GM21529 (cell line): ENCODE measurements at regions not wholly inside any gene's neighbourhood (a gene's known extent, or its start where the extent isn't known, plus 50 kb on each side); places are given as distances from the start of the nearest gene placed in this dataset.
"Not testable (repeated sequence)": the region's sequence is repeated elsewhere in the genome, so short reads cannot be mapped to it uniquely, and the experiment has no call there.

ENCODE experiments used
- ATAC-seq: cut with Tn5 transposase; IDR thresholded peaks from one replicate; pipeline ENCODE4 v1.9.1; 2021; ENCODE audit not compliant: unreplicated experiment

GRCh38 chr3:20742903-20743552 lies 557.0 kb upstream of the SGO1 start:
- ATAC-seq, result no peak

- no peak for ATAC-seq
Observed at GRCh38 chr3:20741381-20741780, 555.4 kb upstream of the SGO1 start.

GRCh38 chr3:20739814-20740213 lies 553.8 kb upstream of the SGO1 start:
- ATAC-seq, result no peak

GRCh38 chr3:20736287-20736852 lies 550.4 kb upstream of the SGO1 start:
- no peak for ATAC-seq

- ATAC-seq, result no peak
Observed at GRCh38 chr3:20729185-20729584, 543.2 kb upstream of the SGO1 start.

DNA sequence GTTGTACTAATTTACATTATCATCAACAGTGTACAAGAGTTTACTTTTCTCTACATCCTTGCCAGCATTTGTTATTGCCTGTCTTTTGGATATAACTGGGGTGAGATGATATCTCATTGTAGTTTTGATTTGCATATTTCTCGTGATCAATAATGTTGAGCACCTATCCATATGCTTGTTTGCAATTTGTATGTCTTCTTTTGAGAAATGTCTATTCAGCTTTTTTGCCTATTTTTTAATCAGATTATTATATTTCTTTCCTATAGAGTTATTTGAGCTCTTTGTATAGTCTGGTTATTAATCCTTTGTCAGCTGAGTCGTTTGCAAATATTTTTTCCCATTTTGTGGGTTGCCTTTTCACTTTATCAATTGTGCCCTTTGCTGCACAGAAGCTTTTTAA lies 540.8 kb upstream of the SGO1 start:
- ATAC-seq, result no peak

GRCh38 chr3:20724241-20724640 lies 538.2 kb upstream of the SGO1 start:
- ATAC-seq, result no peak

DNA sequence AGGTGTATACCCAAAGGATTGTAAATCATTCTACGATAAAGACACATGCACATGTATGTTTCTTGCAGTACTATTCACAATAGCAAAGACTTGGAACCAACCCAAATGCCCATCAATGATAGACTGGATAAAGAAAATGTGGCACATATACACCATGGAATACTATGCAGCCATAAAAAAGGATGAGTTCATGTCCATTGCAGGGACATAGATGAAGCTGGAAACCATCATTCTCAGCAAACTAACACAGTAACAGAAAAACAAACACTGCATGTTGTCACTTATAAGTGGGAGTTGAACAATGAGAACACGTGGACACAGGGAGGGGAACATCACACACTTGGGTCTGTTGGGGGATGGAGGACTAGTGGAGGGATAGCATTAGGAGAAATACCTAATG lies 530.4 kb upstream of the SGO1 start:
- ATAC-seq, result not testable (repeated sequence)

- no peak for ATAC-seq
Observed at GRCh38 chr3:20701641-20702040, 515.6 kb upstream of the SGO1 start.

DNA sequence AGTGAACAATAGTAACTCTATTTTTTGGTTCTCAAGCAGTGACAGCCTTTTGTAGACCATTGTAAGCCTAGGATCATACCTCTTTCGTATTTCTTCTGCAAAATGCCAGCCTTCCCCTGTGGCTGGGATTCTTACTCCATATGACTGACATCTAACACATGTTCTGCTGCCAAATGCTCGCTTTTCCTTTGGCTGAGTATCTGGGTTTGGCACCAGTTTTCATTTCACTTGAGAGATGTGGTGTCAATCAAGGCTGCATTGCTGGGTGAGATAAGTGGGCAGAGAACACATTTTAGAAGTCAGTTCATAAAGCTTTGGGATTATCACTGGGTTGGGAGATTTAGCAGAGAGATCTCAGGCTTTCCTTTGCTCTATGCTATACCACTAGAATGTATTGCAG lies 514.7 kb upstream of the SGO1 start:
- ATAC-seq, result no peak

GRCh38 chr3:20698896-20699295 lies 512.9 kb upstream of the SGO1 start:
- no peak for ATAC-seq

GRCh38 chr3:20696388-20697150 lies 510.6 kb upstream of the SGO1 start:
- no peak for ATAC-seq

- no peak for ATAC-seq
Observed at GRCh38 chr3:20692675-20693074, 506.7 kb upstream of the SGO1 start.

GRCh38 chr3:20683910-20684309 lies 497.9 kb upstream of the SGO1 start:
- ATAC-seq, result no peak

GRCh38 chr3:20682573-20682972 lies 496.6 kb upstream of the SGO1 start:
- no peak for ATAC-seq

- ATAC-seq, result no peak
Observed at GRCh38 chr3:20680990-20681628, 495.1 kb upstream of the SGO1 start.

- no peak for ATAC-seq
Observed at GRCh38 chr3:20673866-20674265, 487.9 kb upstream of the SGO1 start.

GRCh38 chr3:20669675-20670074 lies 483.7 kb upstream of the SGO1 start:
- no peak for ATAC-seq

DNA sequence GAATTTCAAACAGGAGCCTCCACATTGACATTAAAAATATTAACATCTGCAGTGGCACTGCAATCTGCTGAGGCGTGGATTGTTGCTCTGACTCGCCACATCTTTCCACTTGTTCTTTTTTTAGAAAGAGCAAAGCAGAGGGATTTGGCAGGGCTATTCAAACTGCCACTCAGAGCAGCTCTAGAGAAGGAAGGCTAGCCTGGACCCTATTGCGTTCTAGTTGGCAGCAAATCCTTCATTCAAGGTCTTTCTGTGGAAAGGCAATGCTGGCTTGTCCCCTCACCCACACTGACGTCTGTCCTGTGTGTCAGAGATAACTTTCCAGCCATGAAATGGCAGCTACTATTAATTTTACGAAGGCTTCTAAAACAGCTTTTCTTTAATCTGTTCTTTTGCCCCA lies 483.2 kb upstream of the SGO1 start:
- ATAC-seq, result no peak

DNA sequence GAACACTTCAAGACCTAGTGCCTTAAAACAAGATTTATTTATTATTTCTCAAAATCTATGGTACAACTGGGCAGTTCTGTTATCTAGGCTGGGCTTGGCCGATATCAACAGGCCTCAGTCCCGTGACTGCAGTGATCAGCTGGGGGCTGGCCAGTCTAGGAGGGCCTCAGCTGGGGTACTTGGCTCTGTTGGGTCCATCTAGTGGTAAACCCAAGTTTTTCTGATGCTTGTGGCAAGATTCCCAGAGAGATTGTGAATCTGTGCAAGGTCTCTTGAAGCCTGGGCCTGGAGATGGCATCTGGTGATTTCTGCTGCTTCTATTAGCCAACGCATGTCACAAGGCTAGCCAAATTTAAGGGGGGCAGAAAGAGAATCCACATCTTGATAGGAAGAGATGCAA lies 482.4 kb upstream of the SGO1 start:
- no peak for ATAC-seq

GRCh38 chr3:20666091-20666490 lies 480.1 kb upstream of the SGO1 start:
- no peak for ATAC-seq

DNA sequence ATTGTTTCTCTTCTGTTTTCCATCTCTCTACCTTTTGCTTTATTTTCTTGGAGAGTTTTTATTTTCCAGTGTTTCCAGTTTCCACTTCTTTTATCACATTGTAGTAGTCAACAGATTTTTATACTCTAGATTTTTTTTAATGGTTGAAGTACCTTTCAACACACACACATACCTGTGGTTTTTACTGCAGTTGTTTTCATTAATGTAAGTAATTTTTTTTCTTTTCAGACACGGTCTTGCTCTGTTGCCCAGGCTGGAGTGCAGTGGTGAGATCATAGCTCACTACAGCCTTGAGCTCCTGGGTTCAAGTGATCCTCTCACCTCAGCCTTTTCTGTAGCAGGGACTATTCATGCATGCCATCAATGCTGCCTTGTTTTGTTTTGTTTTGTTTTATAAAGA lies 472.5 kb upstream of the SGO1 start:
- ATAC-seq, result no peak
